HFFc6 (cell line): ENCODE measurements at regions not wholly inside any gene's neighbourhood (a gene's known extent, or its start where the extent isn't known, plus 50 kb on each side); places are given as distances from the start of the nearest gene placed in this dataset.

Source experiments
- DNase-seq: peaks from one replicate; pipeline ENCODE4 v3.0.0-alpha.2; 2018
- H3K27ac Mint-ChIP-seq: 2 replicates; pipeline ENCODE4 v1.8.0; 2020; ENCODE audit warnings: mild to moderate bottlenecking, mixed read lengths
- H3K27me3 Mint-ChIP-seq: 2 replicates; pipeline ENCODE4 v1.8.0; 2021; ENCODE audit warnings: mild to moderate bottlenecking, moderate library complexity, mixed read lengths; ENCODE audit not compliant: insufficient read depth
- H3K36me3 Mint-ChIP-seq: 2 replicates; pipeline ENCODE4 v1.8.0; 2021; ENCODE audit warnings: low read depth, mixed read lengths
- H3K4me1 Mint-ChIP-seq: 2 replicates; pipeline ENCODE4 v1.8.0; 2020; ENCODE audit warnings: low read depth, mixed read lengths
- H3K4me3 Mint-ChIP-seq: 2 replicates; pipeline ENCODE4 v1.8.0; 2020; ENCODE audit warnings: mild to moderate bottlenecking, moderate library complexity, mixed read lengths
- H3K9me3 Mint-ChIP-seq: 2 replicates; pipeline ENCODE4 v1.8.0; 2020; ENCODE audit warnings: mild to moderate bottlenecking, mixed read lengths
- TF ChIP-seq, protein P1 (sequence below): fragments of 200-600 bp; sonication (generic); IDR thresholded peaks from 2 replicates; pipeline ENCODE4 v1.5.0; 2021; ENCODE audit warnings: antibody characterized with exemption, mild to moderate bottlenecking

- no peaks in the 10 kb centered on the region; the same call in 1 of the 2 replicates for H3K9me3 Mint-ChIP-seq
- no peak overlapping the region for H3K4me3 Mint-ChIP-seq
- peaks cover 2% of the 10 kb centered on the region; the same call in 1 of the 2 replicates for H3K27me3 Mint-ChIP-seq
- H3K27ac Mint-ChIP-seq: no peak overlapping the region
- no peaks in the 10 kb centered on the region for H3K4me1 Mint-ChIP-seq
- no peaks in the 10 kb centered on the region for H3K36me3 Mint-ChIP-seq
- TF ChIP-seq, protein P1, sequence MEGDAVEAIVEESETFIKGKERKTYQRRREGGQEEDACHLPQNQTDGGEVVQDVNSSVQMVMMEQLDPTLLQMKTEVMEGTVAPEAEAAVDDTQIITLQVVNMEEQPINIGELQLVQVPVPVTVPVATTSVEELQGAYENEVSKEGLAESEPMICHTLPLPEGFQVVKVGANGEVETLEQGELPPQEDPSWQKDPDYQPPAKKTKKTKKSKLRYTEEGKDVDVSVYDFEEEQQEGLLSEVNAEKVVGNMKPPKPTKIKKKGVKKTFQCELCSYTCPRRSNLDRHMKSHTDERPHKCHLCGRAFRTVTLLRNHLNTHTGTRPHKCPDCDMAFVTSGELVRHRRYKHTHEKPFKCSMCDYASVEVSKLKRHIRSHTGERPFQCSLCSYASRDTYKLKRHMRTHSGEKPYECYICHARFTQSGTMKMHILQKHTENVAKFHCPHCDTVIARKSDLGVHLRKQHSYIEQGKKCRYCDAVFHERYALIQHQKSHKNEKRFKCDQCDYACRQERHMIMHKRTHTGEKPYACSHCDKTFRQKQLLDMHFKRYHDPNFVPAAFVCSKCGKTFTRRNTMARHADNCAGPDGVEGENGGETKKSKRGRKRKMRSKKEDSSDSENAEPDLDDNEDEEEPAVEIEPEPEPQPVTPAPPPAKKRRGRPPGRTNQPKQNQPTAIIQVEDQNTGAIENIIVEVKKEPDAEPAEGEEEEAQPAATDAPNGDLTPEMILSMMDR: no peak
- no peak for DNase-seq
Observed at GRCh38 chr21:15390049-15390448, 325.2 kb upstream of the NRIP1 start.

GRCh38 chr21:15397258-15397657 lies 332.5 kb upstream of the NRIP1 start:
- Mint-ChIP-seq H3K9me3 (peaks cover 11% of the 10 kb centered on the region; the same call in 1 of the 2 replicates), H3K27ac (no peak overlapping the region), H3K27me3 (no peaks in the 10 kb centered on the region; the same call in 1 of the 2 replicates), H3K4me3 (no peak overlapping the region), H3K36me3 (no peaks in the 10 kb centered on the region), H3K4me1 (no peaks in the 10 kb centered on the region)
- TF ChIP-seq, protein P1: no peak
- DNase-seq: no peak

- Mint-ChIP-seq H3K4me3 (no peak overlapping the region), H3K4me1 (no peaks in the 10 kb centered on the region), H3K27ac (no peak overlapping the region), H3K27me3 (no peaks in the 10 kb centered on the region; the same call in 1 of the 2 replicates), H3K36me3 (no peaks in the 10 kb centered on the region), H3K9me3 (peaks cover 22% of the 10 kb centered on the region; the same call in 1 of the 2 replicates)
- DNase-seq: no peak
- TF ChIP-seq, protein P1: no peak
Observed at GRCh38 chr21:15400905-15401304, 328.9 kb upstream of the USP25 start.

- no peak overlapping the region for H3K27ac Mint-ChIP-seq
- H3K27me3 Mint-ChIP-seq: no peaks in the 10 kb centered on the region; the same call in 1 of the 2 replicates
- no peak overlapping the region for H3K4me3 Mint-ChIP-seq
- peaks cover 22% of the 10 kb centered on the region; the same call in 1 of the 2 replicates for H3K9me3 Mint-ChIP-seq
- no peaks in the 10 kb centered on the region for H3K4me1 Mint-ChIP-seq
- H3K36me3 Mint-ChIP-seq: no peaks in the 10 kb centered on the region
- no peak for DNase-seq
- TF ChIP-seq, protein P1: no peak
Observed at GRCh38 chr21:15401331-15401730, 328.5 kb upstream of the USP25 start.

DNA sequence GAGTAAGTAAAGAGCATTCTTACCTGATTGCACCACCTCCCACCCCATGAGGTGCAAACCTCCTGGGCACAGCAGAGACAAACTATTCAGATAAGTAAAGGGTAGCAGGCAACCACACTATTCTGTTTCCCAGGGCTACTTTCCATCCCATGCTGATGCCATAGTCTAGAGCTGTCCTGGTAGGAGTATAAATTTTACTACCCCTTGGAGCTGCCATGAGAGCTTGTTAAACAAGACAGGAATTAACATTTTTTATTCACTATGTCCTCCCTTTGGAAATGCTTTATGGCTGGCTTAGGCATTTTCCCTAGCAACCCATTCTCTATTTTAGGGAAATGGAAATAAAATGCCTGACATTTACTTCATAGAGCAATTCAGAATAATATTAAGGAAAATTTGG lies 324.6 kb upstream of the USP25 start:
- Mint-ChIP-seq H3K4me3 (no peak overlapping the region), H3K36me3 (no peaks in the 10 kb centered on the region), H3K9me3 (peaks cover 28% of the 10 kb centered on the region), H3K27me3 (no peaks in the 10 kb centered on the region), H3K27ac (no peak overlapping the region), H3K4me1 (no peaks in the 10 kb centered on the region)
- DNase-seq: no peak
- TF ChIP-seq, protein P1: no peak

DNA sequence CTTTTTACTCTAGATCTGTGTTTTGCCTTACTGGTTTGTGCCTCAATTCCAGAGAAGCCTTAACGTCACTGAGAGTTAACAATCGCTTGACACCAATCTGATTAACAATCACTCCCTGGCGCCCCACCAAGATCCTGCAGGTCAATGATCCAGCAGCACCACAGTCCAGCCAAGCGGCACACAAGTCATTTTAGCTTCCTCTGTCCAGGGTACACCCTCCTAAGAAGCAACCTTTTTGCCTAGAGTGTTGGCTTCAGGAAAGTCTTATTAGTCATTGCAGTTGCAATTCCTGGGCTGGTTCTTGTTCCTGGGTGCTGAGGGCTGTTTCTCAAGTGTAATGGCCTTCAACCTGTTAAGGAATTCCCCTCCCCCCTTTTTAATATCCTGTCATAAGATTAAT lies 323.0 kb upstream of the USP25 start:
- H3K27ac Mint-ChIP-seq: no peak overlapping the region
- no peaks in the 10 kb centered on the region for H3K27me3 Mint-ChIP-seq
- TF ChIP-seq, protein P1: no peak
- no peaks in the 10 kb centered on the region for H3K4me1 Mint-ChIP-seq
- DNase-seq: no peak
- no peaks in the 10 kb centered on the region for H3K36me3 Mint-ChIP-seq
- peaks cover 18% of the 10 kb centered on the region for H3K9me3 Mint-ChIP-seq
- no peak overlapping the region for H3K4me3 Mint-ChIP-seq
